Vagina (tissue), 2 donors: ENCODE measurements at regions not wholly inside any gene's neighbourhood (a gene's known extent, or its start where the extent isn't known, plus 50 kb on each side); places are given as distances from the start of the nearest gene placed in this dataset.

Source experiments
- CTCF ChIP-seq, 3 experiments: fragments of 450-650 bp in 2 of 3; fragments of 200-600 bp in 1 of 3; sonication (generic) in 1 of 3; IDR thresholded peaks; one replicate each; pipeline ENCODE4 v1.5.1; 2017 to 2019; ENCODE audit warnings: antibody characterized with exemption in 3 of 3, mild to moderate bottlenecking in 2 of 3, moderate library complexity in 2 of 3
- POLR2AphosphoS5 ChIP-seq, 2 donors: sonication (generic); formaldehyde crosslinking; IDR thresholded peaks; one replicate each; pipeline ENCODE4 v1.9.0; 2017; ENCODE audit warnings: antibody characterized with exemption in 2 of 2, mild to moderate bottlenecking in 2 of 2, low read depth in 1 of 2; ENCODE audit not compliant: insufficient read depth in 1 of 2

- TF ChIP-seq CTCF (IDR thresholded peaks at IDR 0.05) (no peak), POLR2AphosphoS5 (IDR thresholded peaks at IDR 0.05; ENCODE audit: insufficient read depth in 1 of 2, low read depth in 1 of 2) (no peak)
These were observed 82.1 kb upstream of the GNAO1 start for GRCh38 chr16:56109205-56109604.
